Activated CD8-positive, alpha-beta T cell treated with anti-CD3 and anti-CD28 coated beads for 36 hours (primary cell): ENCODE measurements at regions not wholly inside any gene's neighbourhood (a gene's known extent, or its start where the extent isn't known, plus 50 kb on each side); places are given as distances from the start of the nearest gene placed in this dataset.
A peak's percentile ranks its signal among the peaks of the same experiment; 100 is the strongest.
"Not testable (repeated sequence)": the region's sequence is repeated elsewhere in the genome, so short reads cannot be mapped to it uniquely, and the experiment has no call there.

Experiments
- ATAC-seq: fragments of 200-7000 bp; cut with Tn5 transposase; one replicate; pipeline ENCODE4 v1.10.0; 2021; ENCODE audit warnings: mild to moderate bottlenecking, moderate library complexity
- CTCF ChIA-PET: fragments of 350-600 bp; sonication (Branson Sonifier 250); formaldehyde crosslinking; loops from one replicate; lab custom pipeline; 2021; ENCODE audit warnings: antibody characterized with exemption; lab: Charles Lee
- POLR2A ChIA-PET: fragments of 350-600 bp; sonication (Branson Sonifier 250); formaldehyde crosslinking; loops from one replicate; lab custom pipeline; 2021; ENCODE audit warnings: antibody characterized with exemption; lab: Charles Lee
- DNase-seq: peaks from one replicate; pipeline ENCODE4 v3.0.0-alpha.2; 2020
- H3K27ac Mint-ChIP-seq: one replicate; pipeline ENCODE4 v1.8.0; 2021; ENCODE audit warnings: mild to moderate bottlenecking, mixed read lengths
- H3K27me3 Mint-ChIP-seq: one replicate; pipeline ENCODE4 v1.8.0; 2021; ENCODE audit warnings: mixed read lengths
- H3K36me3 Mint-ChIP-seq: one replicate; pipeline ENCODE4 v1.8.0; 2021; ENCODE audit warnings: low read depth, mixed read lengths
- H3K4me1 Mint-ChIP-seq: one replicate; pipeline ENCODE4 v1.8.0; 2021; ENCODE audit warnings: low read depth, mixed read lengths
- H3K4me3 Mint-ChIP-seq: one replicate; pipeline ENCODE4 v1.8.0; 2021; ENCODE audit warnings: mild to moderate bottlenecking, moderate library complexity, mixed read lengths
- H3K9me3 Mint-ChIP-seq: one replicate; pipeline ENCODE4 v1.8.0; 2021; ENCODE audit warnings: mixed read lengths
- intact Hi-C: fragments of 100-400 bp; cut with micrococcal nuclease; formaldehyde crosslinking; loops from one replicate; pipeline ENCODE4 v1.10.0; 2022

- H3K4me1 Mint-ChIP-seq, ATAC-seq, CTCF ChIA-PET, H3K9me3 Mint-ChIP-seq, H3K4me3 Mint-ChIP-seq, DNase-seq, H3K36me3 Mint-ChIP-seq, POLR2A ChIA-PET, H3K27ac Mint-ChIP-seq, H3K27me3 Mint-ChIP-seq, intact Hi-C loops: not testable (repeated sequence)
Measured at GRCh38 chr2:89287084-89287483, 595.6 kb downstream of the RPIA start.

GRCh38 chr2:89291717-89292298 lies 600.3 kb downstream of the RPIA start:
- H3K4me1 Mint-ChIP-seq, intact Hi-C loops, CTCF ChIA-PET, H3K36me3 Mint-ChIP-seq, POLR2A ChIA-PET, ATAC-seq, H3K27ac Mint-ChIP-seq, DNase-seq, H3K4me3 Mint-ChIP-seq, H3K9me3 Mint-ChIP-seq, H3K27me3 Mint-ChIP-seq: not testable (repeated sequence)

GRCh38 chr2:89293399-89293798 lies 601.9 kb downstream of the RPIA start:
- H3K27ac Mint-ChIP-seq, ATAC-seq, POLR2A ChIA-PET, H3K9me3 Mint-ChIP-seq, CTCF ChIA-PET, DNase-seq, H3K36me3 Mint-ChIP-seq, H3K4me3 Mint-ChIP-seq, H3K4me1 Mint-ChIP-seq, intact Hi-C loops, H3K27me3 Mint-ChIP-seq: not testable (repeated sequence)

- DNase-seq, H3K27ac Mint-ChIP-seq, POLR2A ChIA-PET, H3K4me1 Mint-ChIP-seq, ATAC-seq, H3K27me3 Mint-ChIP-seq, CTCF ChIA-PET, H3K36me3 Mint-ChIP-seq, intact Hi-C loops, H3K9me3 Mint-ChIP-seq, H3K4me3 Mint-ChIP-seq: not testable (repeated sequence)
Measured at GRCh38 chr2:89294335-89294734, 602.9 kb downstream of the RPIA start.

GRCh38 chr2:89296820-89297398 lies 605.4 kb downstream of the RPIA start:
- H3K36me3 Mint-ChIP-seq, CTCF ChIA-PET, H3K27ac Mint-ChIP-seq, H3K4me3 Mint-ChIP-seq, H3K4me1 Mint-ChIP-seq, H3K27me3 Mint-ChIP-seq, DNase-seq, ATAC-seq, intact Hi-C loops, H3K9me3 Mint-ChIP-seq, POLR2A ChIA-PET: not testable (repeated sequence)

- H3K4me1 Mint-ChIP-seq, H3K36me3 Mint-ChIP-seq, ATAC-seq, H3K27me3 Mint-ChIP-seq, CTCF ChIA-PET, DNase-seq, intact Hi-C loops, H3K9me3 Mint-ChIP-seq, POLR2A ChIA-PET, H3K4me3 Mint-ChIP-seq, H3K27ac Mint-ChIP-seq: not testable (repeated sequence)
Measured at GRCh38 chr2:89299196-89299595, 607.7 kb downstream of the RPIA start.

- H3K27me3 Mint-ChIP-seq, POLR2A ChIA-PET, CTCF ChIA-PET, intact Hi-C loops, H3K36me3 Mint-ChIP-seq, H3K4me1 Mint-ChIP-seq, ATAC-seq, DNase-seq, H3K4me3 Mint-ChIP-seq, H3K27ac Mint-ChIP-seq, H3K9me3 Mint-ChIP-seq: not testable (repeated sequence)
Measured at GRCh38 chr2:89305623-89306022, 614.1 kb downstream of the RPIA start.

GRCh38 chr2:89306869-89307637 lies 615.6 kb downstream of the RPIA start:
- H3K27ac Mint-ChIP-seq, DNase-seq, H3K27me3 Mint-ChIP-seq, H3K4me1 Mint-ChIP-seq, H3K36me3 Mint-ChIP-seq, CTCF ChIA-PET, ATAC-seq, H3K4me3 Mint-ChIP-seq, POLR2A ChIA-PET, H3K9me3 Mint-ChIP-seq, intact Hi-C loops: not testable (repeated sequence)

GRCh38 chr2:89318990-89319389 lies 627.5 kb downstream of the RPIA start:
- H3K36me3 Mint-ChIP-seq, POLR2A ChIA-PET, H3K4me1 Mint-ChIP-seq, ATAC-seq, intact Hi-C loops, H3K27me3 Mint-ChIP-seq, H3K9me3 Mint-ChIP-seq, H3K27ac Mint-ChIP-seq, H3K4me3 Mint-ChIP-seq, DNase-seq, CTCF ChIA-PET: not testable (repeated sequence)

GRCh38 chr2:89325894-89326293 lies 634.4 kb downstream of the RPIA start:
- H3K9me3 Mint-ChIP-seq, H3K27ac Mint-ChIP-seq, DNase-seq, H3K27me3 Mint-ChIP-seq, H3K4me1 Mint-ChIP-seq, H3K4me3 Mint-ChIP-seq, CTCF ChIA-PET, POLR2A ChIA-PET, H3K36me3 Mint-ChIP-seq, intact Hi-C loops: not testable (repeated sequence)
- ATAC-seq, result peak; percentile 30

GRCh38 chr2:89326455-89326854 lies 635.0 kb downstream of the RPIA start:
- H3K4me1 Mint-ChIP-seq, intact Hi-C loops, H3K9me3 Mint-ChIP-seq, H3K4me3 Mint-ChIP-seq, H3K27ac Mint-ChIP-seq, H3K36me3 Mint-ChIP-seq, CTCF ChIA-PET, ATAC-seq, H3K27me3 Mint-ChIP-seq, POLR2A ChIA-PET: not testable (repeated sequence)
- peak; percentile 2 for DNase-seq

GRCh38 chr2:89328790-89329189 lies 637.3 kb downstream of the RPIA start:
- ATAC-seq, H3K27me3 Mint-ChIP-seq, H3K4me3 Mint-ChIP-seq, intact Hi-C loops, DNase-seq, H3K27ac Mint-ChIP-seq, H3K9me3 Mint-ChIP-seq, H3K36me3 Mint-ChIP-seq, CTCF ChIA-PET, POLR2A ChIA-PET, H3K4me1 Mint-ChIP-seq: not testable (repeated sequence)
